Calu3 (cell line): ENCODE measurements at regions not wholly inside any gene's neighbourhood (a gene's known extent, or its start where the extent isn't known, plus 50 kb on each side); places are given as distances from the start of the nearest gene placed in this dataset.
A peak's percentile ranks its signal among the peaks of the same experiment; 100 is the strongest.

ENCODE experiments used
- BruUV-seq: library from RNA; stranded (reverse); fragments of 400-500 nt; replicated peaks from 2 replicates; lab custom pipeline; 2021; lab: Mats Ljungman, UMichigan
- CTCF ChIA-PET: fragments of 300-600 bp; sonication (Branson Sonifier 250); formaldehyde crosslinking; loops from one replicate; lab custom pipeline; 2022; ENCODE audit warnings: antibody characterized with exemption; lab: Charles Lee
- DNase-seq: peaks from one replicate; pipeline ENCODE4 v3.0.0; 2022
- H3K27ac Mint-ChIP-seq: one replicate; pipeline ENCODE4 v1.8.0; 2022; ENCODE audit warnings: mixed read lengths; ENCODE audit not compliant: unreplicated experiment
- H3K27me3 Mint-ChIP-seq: one replicate; pipeline ENCODE4 v1.8.0; 2022; ENCODE audit warnings: mixed read lengths; ENCODE audit not compliant: unreplicated experiment
- H3K36me3 Mint-ChIP-seq: one replicate; pipeline ENCODE4 v1.8.0; 2022; ENCODE audit warnings: mild to moderate bottlenecking, moderate library complexity, mixed read lengths; ENCODE audit not compliant: insufficient read depth, unreplicated experiment
- H3K4me1 Mint-ChIP-seq: one replicate; pipeline ENCODE4 v1.8.0; 2022; ENCODE audit warnings: mild to moderate bottlenecking, low read depth, mixed read lengths; ENCODE audit not compliant: unreplicated experiment
- H3K4me3 Mint-ChIP-seq: one replicate; pipeline ENCODE4 v1.8.0; 2022; ENCODE audit warnings: mild to moderate bottlenecking, low read depth, moderate library complexity, mixed read lengths; ENCODE audit not compliant: unreplicated experiment
- H3K9me3 Mint-ChIP-seq: one replicate; pipeline ENCODE4 v1.8.0; 2022; ENCODE audit warnings: low read depth, mixed read lengths; ENCODE audit not compliant: unreplicated experiment
- CTCF ChIP-seq: fragments of 200-600 bp; IDR thresholded peaks from one replicate; pipeline ENCODE4 v1.8.0; 2022; ENCODE audit warnings: antibody characterized with exemption; ENCODE audit not compliant: unreplicated experiment
- intact Hi-C: fragments of 100-400 bp; cut with micrococcal nuclease; formaldehyde crosslinking; loops from one replicate; pipeline ENCODE4 v1.10.0; 2022; ENCODE audit not compliant: unreplicated experiment

DNA sequence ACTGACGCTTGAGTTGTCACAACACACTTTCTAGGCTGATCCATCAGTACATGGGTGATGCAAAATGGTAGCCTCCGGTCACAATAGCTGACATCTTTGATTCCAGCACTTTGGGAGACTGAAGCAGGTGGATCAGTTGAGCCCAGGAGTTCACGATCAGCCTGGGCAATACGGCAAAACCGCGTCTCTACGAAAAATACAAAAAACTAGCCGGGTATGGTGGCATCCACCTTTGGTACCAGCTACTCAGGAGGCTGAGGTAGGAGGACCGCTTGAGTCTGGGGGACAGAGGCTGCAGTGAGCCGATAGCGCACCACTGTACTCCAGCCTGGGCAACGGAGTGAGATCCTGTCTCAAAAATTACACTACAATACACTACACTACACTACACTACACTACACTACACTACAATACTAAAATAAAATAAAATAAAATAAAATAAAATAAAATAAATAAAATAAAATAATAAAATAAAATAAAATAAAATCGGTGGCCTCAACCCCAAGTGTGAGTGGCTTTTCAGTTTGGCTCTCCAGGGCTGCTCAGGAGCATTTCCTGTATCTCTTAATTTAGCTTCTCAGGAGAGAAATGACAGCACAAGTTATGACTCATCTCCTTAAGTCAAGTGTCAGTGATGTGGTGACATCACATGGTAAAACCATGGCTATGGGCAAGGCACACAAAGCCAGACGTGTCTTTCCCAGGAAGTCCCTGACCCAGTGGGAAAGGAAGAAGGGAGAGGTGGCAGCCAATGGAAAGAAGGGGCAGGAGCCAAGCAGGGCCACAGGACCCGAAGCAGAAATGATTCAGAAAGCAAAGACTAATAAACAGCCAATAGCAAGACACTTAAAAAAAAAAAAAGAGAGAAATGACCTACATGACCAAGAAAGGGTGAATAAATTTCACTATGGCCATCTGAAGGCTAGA lies 75.3 kb upstream of the TBC1D3K start:
- peak; percentile 73 for DNase-seq
- no peak for TF ChIP-seq CTCF
- intact Hi-C loops: no loop called here
- H3K4me3 Mint-ChIP-seq: no peak overlapping the region
- H3K9me3 Mint-ChIP-seq: no peaks in the 10 kb centered on the region
- no TSS peak for BruUV-seq
- H3K4me1 Mint-ChIP-seq: peaks cover 9% of the 10 kb centered on the region
- no peaks in the 10 kb centered on the region for H3K27me3 Mint-ChIP-seq
- peak overlapping the region; percentile 21 for H3K27ac Mint-ChIP-seq
- H3K36me3 Mint-ChIP-seq: no peaks in the 10 kb centered on the region
- CTCF ChIA-PET: interaction anchor here (1.0 kb wide), 1 partner anchor 32 kb away, joined by 4 read pairs; no protein-coding TSS in a partner anchor

- no peak overlapping the region for H3K4me3 Mint-ChIP-seq
- H3K9me3 Mint-ChIP-seq: no peaks in the 10 kb centered on the region
- TF ChIP-seq CTCF: no peak
- BruUV-seq: no TSS peak
- intact Hi-C loops: no loop called here
- CTCF ChIA-PET: no interaction called here
- H3K4me1 Mint-ChIP-seq: peaks cover 9% of the 10 kb centered on the region
- H3K27me3 Mint-ChIP-seq: no peaks in the 10 kb centered on the region
- H3K36me3 Mint-ChIP-seq: no peaks in the 10 kb centered on the region
- no peak overlapping the region for H3K27ac Mint-ChIP-seq
- DNase-seq: no peak
Measured at GRCh38 chr17:37847811-37848331, 76.3 kb upstream of the TBC1D3K start.

DNA sequence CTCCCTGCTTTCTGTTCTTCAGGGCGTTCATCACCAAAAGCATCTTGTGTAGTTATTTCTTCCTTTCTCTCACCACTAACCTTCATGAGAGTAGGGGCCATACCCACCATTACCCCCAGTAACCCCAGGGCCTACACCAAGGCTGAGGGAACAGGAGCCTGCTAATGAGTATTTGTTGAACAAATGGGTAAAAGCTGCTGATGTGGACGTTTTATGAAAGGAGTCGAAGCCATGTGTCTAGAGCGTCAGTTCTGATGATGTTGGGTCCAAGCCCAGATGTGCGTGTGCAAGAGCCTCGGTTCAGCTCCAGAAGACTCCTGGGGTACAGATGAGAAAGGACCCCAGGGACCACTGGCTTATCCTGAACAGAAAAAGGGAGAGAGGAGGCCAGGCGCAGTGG lies 77.1 kb upstream of the TBC1D3K start:
- Mint-ChIP-seq H3K9me3 (no peaks in the 10 kb centered on the region), H3K27me3 (peaks cover 4% of the 10 kb centered on the region), H3K4me1 (peaks cover 9% of the 10 kb centered on the region), H3K27ac (no peak overlapping the region), H3K36me3 (no peaks in the 10 kb centered on the region), H3K4me3 (no peak overlapping the region)
- intact Hi-C loops: no loop called here
- DNase-seq: no peak
- TF ChIP-seq CTCF: no peak
- CTCF ChIA-PET: no interaction called here
- no TSS peak for BruUV-seq

- H3K27ac Mint-ChIP-seq: no peak overlapping the region
- TF ChIP-seq CTCF: no peak
- H3K9me3 Mint-ChIP-seq: no peaks in the 10 kb centered on the region
- DNase-seq: no peak
- H3K36me3 Mint-ChIP-seq: no peaks in the 10 kb centered on the region
- intact Hi-C loops: no loop called here
- CTCF ChIA-PET: interaction anchor here (0.7 kb wide), 1 partner anchor 10 kb away, joined by 3 read pairs; no protein-coding TSS in a partner anchor
- no TSS peak for BruUV-seq
- H3K27me3 Mint-ChIP-seq: peaks cover 21% of the 10 kb centered on the region
- peaks cover 9% of the 10 kb centered on the region for H3K4me1 Mint-ChIP-seq
- H3K4me3 Mint-ChIP-seq: no peak overlapping the region
Measured at GRCh38 chr17:37844977-37845293, 79.3 kb upstream of the TBC1D3K start.
